Heart left ventricle (tissue), 16 donors: ENCODE measurements at regions not wholly inside any gene's neighbourhood (a gene's known extent, or its start where the extent isn't known, plus 50 kb on each side); places are given as distances from the start of the nearest gene placed in this dataset.

Experiments
- ATAC-seq, 4 donors: fragments of 200-7000 bp; cut with Tn5 transposase; one replicate each; pipeline ENCODE4 v1.9.1; 2020 to 2022; ENCODE audit warnings: moderate library complexity in 4 of 4, mild to moderate bottlenecking in 3 of 4, moderate number of reproducible peaks in 1 of 4
- DNase-seq, 5 donors: peaks; one replicate each; pipeline ENCODE4 v3.0.0-alpha.2; 2020
- H3K27ac ChIP-seq, 12 donors: fragments of 200-600 bp; sonication (generic) in 4 of 12; one replicate each; pipeline versions ENCODE4 v1.5.0 to v1.8.0; 2016 to 2022; ENCODE audit warnings: mild to moderate bottlenecking in 2 of 12
- H3K27me3 ChIP-seq, 9 donors: fragments of 200-600 bp; sonication (generic) in 2 of 9; one replicate each; pipeline versions ENCODE4 v1.5.1 to v1.8.0; 2016 to 2022; ENCODE audit warnings: mild to moderate bottlenecking in 3 of 9
- H3K36me3 ChIP-seq, 9 donors: fragments of 200-600 bp; sonication (generic) in 2 of 9; one replicate each; pipeline versions ENCODE4 v1.5.0 to v1.8.0; 2018 to 2022; ENCODE audit warnings: mild to moderate bottlenecking in 2 of 9
- H3K4me1 ChIP-seq, 12 donors: fragments of 200-600 bp; sonication (generic) in 4 of 12; one replicate each; pipeline versions ENCODE4 v1.5.0 to v1.8.0; 2016 to 2022; ENCODE audit warnings: mild to moderate bottlenecking in 3 of 12
- H3K4me3 ChIP-seq, 12 donors: fragments of 200-600 bp; sonication (generic) in 4 of 12; one replicate each; pipeline versions ENCODE4 v1.5.0 to v1.8.0; 2017 to 2022; ENCODE audit warnings: mild to moderate bottlenecking in 9 of 12, moderate library complexity in 4 of 12
- H3K9me3 ChIP-seq, 12 donors: fragments of 200-600 bp; sonication (generic) in 4 of 12; one replicate each; pipeline versions ENCODE4 v1.5.0 to v1.8.0; 2016 to 2022; ENCODE audit warnings: mild to moderate bottlenecking in 1 of 12
- POLR2A ChIP-seq, 2 donors: fragments of 450-650 bp; IDR thresholded peaks; one replicate each; pipeline ENCODE4 v1.6.1; 2017; ENCODE audit warnings: antibody characterized with exemption in 2 of 2, mild to moderate bottlenecking in 2 of 2, moderate library complexity in 2 of 2
- WGBS, 4 donors: extraction: QIAGEN DNeasy Blood & Tissue Kit in 2 of 4; methylation state at CpG; one replicate each; pipeline versions ENCODE4 v1.1.5 to v1.1.7; 2013 to 2018; 5-methylcytosine and 5-hydroxymethylcytosine counted together
- intact Hi-C, 10 donors: fragments of 100-400 bp; cut with DNase I; formaldehyde crosslinking; loops; one replicate each; pipeline versions ENCODE4 v1.11.1 to v1.14.2; 2022
- TF ChIP-seq, protein P1 (sequence below), 12 donors: fragments of 200-600 bp; sonication (generic) in 4 of 12; IDR thresholded peaks; one replicate each; pipeline versions ENCODE4 v1.5.0 to v1.8.0; 2018 to 2022; ENCODE audit warnings: antibody characterized with exemption in 12 of 12, mild to moderate bottlenecking in 5 of 12
- donor health status: ischemic (EF 13 %, LVEDD 7.1; RV severe dilation, severe dysfunction).
- donor health status: healthy with polysubstance abuse.
- donor health status: DM: no; HTN: yes; CAD: no.
- donor health status: DM: no; HTN: no; CAD: no.
- donor health status: ischemic (EF 25% LVEDD 6.9; RV normal size, moderate dysfunction).
- donor health status: ischemic (EF 25% LVEDD 5.7; RV mildly dilated, moderate dysfunction).
- donor health status: healthy.
- donor health status: DM: yes; HTN: yes; CAD: no.
- donor health status: ischemic (EF 35%, LVEDD 5.7; RV mildly dilated, moderate dysfunction).
- donor health status: nonischemic (EF 11% LVEDD 7.7; RV severe dilation, severe dysfunction).
- donor health status: DM: yes; HTN: yes; CAD: no.
- donor health status: PGD.
- donor health status: ischemic (EF 29% LVEDD 5.4; RV normal size, mild dysfunction).
- donor health status: nonischemic (EF 23%, LVEDD 6.1; RV moderate dilation, normal function).

DNA sequence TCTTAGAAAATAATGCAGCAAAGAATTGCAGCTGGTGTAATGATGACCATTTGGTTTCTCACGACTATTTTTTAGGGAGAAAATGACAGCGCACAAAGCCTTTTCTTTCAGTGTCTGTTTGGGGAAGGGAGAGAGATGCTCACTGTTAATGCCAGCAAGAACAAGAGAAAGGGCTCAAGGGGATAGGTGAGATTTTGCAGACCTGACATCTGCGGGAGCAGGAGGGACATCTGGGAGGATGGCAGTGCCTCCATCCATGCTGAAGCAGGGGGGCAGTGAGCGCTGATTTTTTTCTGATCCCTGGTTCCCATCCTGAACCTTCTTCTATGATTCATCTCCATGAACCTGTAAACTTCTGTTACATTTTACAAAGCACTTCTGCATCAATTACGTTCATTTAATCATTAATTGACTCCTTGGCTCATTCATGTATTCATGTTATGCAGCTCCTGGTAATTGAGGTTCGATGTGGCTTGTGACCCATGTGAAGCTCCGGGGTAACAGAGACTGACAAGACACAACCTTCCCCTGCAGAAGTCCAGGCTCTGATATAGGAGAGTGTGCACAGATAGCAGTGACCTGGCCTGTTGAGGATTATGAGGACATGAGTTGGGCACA, 595.3 kb downstream of the PTPRU start:
- TF ChIP-seq, protein P1, sequence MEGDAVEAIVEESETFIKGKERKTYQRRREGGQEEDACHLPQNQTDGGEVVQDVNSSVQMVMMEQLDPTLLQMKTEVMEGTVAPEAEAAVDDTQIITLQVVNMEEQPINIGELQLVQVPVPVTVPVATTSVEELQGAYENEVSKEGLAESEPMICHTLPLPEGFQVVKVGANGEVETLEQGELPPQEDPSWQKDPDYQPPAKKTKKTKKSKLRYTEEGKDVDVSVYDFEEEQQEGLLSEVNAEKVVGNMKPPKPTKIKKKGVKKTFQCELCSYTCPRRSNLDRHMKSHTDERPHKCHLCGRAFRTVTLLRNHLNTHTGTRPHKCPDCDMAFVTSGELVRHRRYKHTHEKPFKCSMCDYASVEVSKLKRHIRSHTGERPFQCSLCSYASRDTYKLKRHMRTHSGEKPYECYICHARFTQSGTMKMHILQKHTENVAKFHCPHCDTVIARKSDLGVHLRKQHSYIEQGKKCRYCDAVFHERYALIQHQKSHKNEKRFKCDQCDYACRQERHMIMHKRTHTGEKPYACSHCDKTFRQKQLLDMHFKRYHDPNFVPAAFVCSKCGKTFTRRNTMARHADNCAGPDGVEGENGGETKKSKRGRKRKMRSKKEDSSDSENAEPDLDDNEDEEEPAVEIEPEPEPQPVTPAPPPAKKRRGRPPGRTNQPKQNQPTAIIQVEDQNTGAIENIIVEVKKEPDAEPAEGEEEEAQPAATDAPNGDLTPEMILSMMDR (IDR thresholded peaks at IDR 0.05): no peak
- TF ChIP-seq POLR2A (IDR thresholded peaks at IDR 0.05): no peak
- H3K4me3 ChIP-seq: no peak overlapping the region
- no peaks in the 10 kb centered on the region for H3K36me3 ChIP-seq
- no peak for DNase-seq
- no peak for ATAC-seq
- H3K4me1 ChIP-seq: no peaks in the 10 kb centered on the region
- H3K27ac ChIP-seq: no peak overlapping the region
- intact Hi-C loops: no loop called here
- WGBS, 4 donors: 67 to 83% (median 77%) methylated on average over 7 of the region's 7 CpGs
- no peaks in the 10 kb centered on the region for H3K9me3 ChIP-seq
- peaks cover 0 to 36% (median 0%) of the 10 kb centered on the region in 9 donors for H3K27me3 ChIP-seq

DNA sequence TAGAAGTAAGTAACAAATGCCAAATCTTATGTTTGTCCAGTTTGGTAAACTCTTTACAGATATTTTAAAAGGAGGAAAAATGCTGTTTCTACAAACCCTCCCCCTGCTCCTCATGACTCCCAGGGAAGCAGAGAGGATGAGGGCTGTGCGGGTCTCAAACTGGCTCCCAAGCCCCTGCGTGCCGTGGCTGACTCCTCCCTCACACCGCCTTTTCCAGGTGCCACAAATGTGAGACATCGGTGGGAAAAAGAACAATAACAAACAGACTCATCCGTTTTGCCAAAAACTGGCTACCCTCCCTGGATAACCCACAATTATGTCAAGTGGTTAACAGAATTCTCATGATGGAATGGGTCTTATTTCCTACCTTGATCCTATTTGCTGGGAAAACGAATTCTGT, 594.6 kb downstream of the PTPRU start:
- Histone ChIP-seq H3K4me1 (no peaks in the 10 kb centered on the region), H3K27me3 (peaks cover 0 to 42% (median 0%) of the 10 kb centered on the region in 9 donors), H3K9me3 (no peaks in the 10 kb centered on the region), H3K4me3 (no peak overlapping the region), H3K27ac (no peak overlapping the region), H3K36me3 (no peaks in the 10 kb centered on the region)
- intact Hi-C loops: no loop called here
- WGBS, 4 donors: 61 to 69% (median 67%) methylated on average over 7 of the region's 7 CpGs
- no peak for TF ChIP-seq POLR2A (IDR thresholded peaks at IDR 0.05)
- TF ChIP-seq, protein P1 (IDR thresholded peaks at IDR 0.05): no peak
- peak in 1 of 5 donors; percentile 9 for DNase-seq
- no peak for ATAC-seq

DNA sequence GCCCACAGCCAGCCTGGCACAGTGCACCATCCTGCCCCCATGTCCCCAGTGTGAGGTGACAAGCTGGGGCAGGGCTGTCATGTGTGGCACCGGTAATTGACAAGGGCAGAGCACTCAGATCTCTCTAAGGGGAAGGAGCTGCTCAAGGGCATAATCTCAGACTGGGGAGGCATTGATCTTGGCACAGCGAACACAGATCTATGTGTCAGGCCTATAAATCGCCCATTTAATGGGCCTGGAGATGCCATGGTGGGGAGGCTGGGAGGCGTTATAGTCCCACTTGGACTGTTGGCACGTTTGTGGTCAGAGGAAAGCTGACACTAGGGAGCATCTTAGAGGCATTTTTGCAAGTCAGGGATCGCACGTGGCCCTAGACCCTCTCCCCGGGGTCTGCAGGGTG, 594.1 kb downstream of the PTPRU start:
- 52 to 62% (median 59%) methylated on average over 8 of the region's 8 CpGs for WGBS, 4 donors
- DNase-seq: no peak

DNA sequence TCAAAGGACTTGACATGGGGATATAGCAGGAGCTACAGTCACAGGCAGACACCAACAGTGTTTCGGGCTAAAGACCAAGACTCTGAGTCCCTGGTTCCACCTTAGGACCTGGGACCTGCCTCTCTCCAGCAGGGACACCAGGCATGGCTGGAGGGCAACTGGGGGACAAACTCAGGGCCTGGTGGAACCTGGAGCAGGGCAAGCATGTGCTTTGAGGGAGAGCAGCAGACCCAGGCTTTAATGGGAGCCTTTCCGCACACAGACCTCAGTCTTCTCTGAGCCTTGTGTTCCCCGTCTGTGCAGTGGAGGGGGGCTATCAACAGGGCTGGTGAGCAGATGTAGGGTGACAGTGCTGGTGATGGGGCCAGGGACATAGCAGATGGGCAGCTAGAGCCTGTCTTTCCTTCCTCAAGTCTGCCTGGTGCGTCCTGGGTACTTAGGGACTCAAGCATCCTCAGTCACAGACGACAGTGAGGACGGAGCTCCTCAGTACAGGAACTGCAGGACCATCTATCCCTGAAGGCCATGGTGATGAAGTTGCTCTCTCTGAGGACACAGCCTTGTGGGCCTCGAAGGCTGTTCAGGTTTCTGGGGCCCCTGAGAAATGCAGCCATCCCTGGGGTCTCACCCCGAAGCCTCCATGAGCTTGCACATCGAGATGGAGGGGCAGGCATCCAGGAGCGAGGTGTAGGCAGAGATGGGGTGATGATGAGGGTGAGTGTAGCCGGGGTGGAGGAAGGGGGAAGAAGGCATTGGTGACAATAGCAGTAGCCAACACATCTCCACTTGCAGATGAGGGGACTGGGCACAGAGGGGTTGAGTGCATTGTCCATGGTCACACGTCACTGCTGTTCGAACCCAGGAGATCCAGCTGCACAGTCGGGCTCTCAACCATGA, 593.4 kb downstream of the PTPRU start:
- no peak overlapping the region for H3K27ac ChIP-seq
- TF ChIP-seq, protein P1 (IDR thresholded peaks at IDR 0.05): no peak
- no peak for TF ChIP-seq POLR2A (IDR thresholded peaks at IDR 0.05)
- intact Hi-C loops: no loop called here
- H3K36me3 ChIP-seq: no peaks in the 10 kb centered on the region
- H3K4me1 ChIP-seq: no peaks in the 10 kb centered on the region
- no peaks in the 10 kb centered on the region for H3K9me3 ChIP-seq
- DNase-seq (no peak), ATAC-seq (no peak)
- H3K27me3 ChIP-seq: peaks cover 0 to 42% (median 0%) of the 10 kb centered on the region in 9 donors
- no peak overlapping the region for H3K4me3 ChIP-seq
- 84 to 89% (median 88%) methylated on average over 10 to 14 of the region's 14 CpGs for WGBS, 4 donors

More for the DNA sequence above, 594.1 kb downstream of the PTPRU start:
- Histone ChIP-seq H3K9me3 (no peaks in the 10 kb centered on the region), H3K4me1 (no peaks in the 10 kb centered on the region), H3K27me3 (peaks cover 0 to 42% (median 0%) of the 10 kb centered on the region in 9 donors), H3K36me3 (no peaks in the 10 kb centered on the region), H3K27ac (no peak overlapping the region), H3K4me3 (no peak overlapping the region)
- ATAC-seq: no peak
- intact Hi-C loops: no loop called here
- no peak for TF ChIP-seq POLR2A (IDR thresholded peaks at IDR 0.05)
- TF ChIP-seq, protein P1 (IDR thresholded peaks at IDR 0.05): no peak
